A673 (cell line): ENCODE measurements at regions not wholly inside any gene's neighbourhood (a gene's known extent, or its start where the extent isn't known, plus 50 kb on each side); places are given as distances from the start of the nearest gene placed in this dataset.

Experiments
- EZH2 ChIP-seq: fragments of 200-600 bp; sonication (generic); IDR thresholded peaks from 2 replicates; pipeline ENCODE4 v1.6.1; 2017; ENCODE audit warnings: borderline replicate concordance, low read depth, mild to moderate bottlenecking, mixed read lengths, antibody characterized with exemption, low read length; ENCODE audit not compliant: poor library complexity, severe bottlenecking
- TF ChIP-seq, protein P1 (sequence below): fragments of 300-800, 200-600 bp; sonication (generic); conservative IDR thresholded peaks from 2 replicates; pipeline ENCODE4 v1.5.1; 2017; ENCODE audit warnings: low read depth, mild to moderate bottlenecking, antibody characterized with exemption, low read length, moderate library complexity, mixed read lengths

DNA sequence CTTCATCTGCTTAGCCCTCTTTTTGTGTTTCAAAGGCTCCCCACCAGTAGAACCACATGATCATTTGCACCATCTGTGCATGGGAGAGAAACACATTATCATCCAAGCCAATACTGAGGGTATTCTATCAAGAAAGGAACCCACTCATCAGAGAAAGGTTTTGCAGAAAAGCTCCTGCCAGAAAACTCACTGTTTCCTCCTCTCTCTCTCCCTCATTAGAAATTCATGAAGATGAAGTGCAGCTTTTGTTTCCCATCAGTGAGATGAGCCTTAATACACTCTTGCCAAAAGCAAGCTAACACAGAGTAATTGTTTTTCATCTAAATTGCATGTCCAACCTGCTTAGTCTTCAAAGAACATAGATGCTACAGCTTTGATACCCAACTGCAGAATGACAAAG lies 142.4 kb upstream of the GRAMD2B start:
- TF ChIP-seq, protein P1, sequence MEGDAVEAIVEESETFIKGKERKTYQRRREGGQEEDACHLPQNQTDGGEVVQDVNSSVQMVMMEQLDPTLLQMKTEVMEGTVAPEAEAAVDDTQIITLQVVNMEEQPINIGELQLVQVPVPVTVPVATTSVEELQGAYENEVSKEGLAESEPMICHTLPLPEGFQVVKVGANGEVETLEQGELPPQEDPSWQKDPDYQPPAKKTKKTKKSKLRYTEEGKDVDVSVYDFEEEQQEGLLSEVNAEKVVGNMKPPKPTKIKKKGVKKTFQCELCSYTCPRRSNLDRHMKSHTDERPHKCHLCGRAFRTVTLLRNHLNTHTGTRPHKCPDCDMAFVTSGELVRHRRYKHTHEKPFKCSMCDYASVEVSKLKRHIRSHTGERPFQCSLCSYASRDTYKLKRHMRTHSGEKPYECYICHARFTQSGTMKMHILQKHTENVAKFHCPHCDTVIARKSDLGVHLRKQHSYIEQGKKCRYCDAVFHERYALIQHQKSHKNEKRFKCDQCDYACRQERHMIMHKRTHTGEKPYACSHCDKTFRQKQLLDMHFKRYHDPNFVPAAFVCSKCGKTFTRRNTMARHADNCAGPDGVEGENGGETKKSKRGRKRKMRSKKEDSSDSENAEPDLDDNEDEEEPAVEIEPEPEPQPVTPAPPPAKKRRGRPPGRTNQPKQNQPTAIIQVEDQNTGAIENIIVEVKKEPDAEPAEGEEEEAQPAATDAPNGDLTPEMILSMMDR = no peak
- TF ChIP-seq EZH2 = no peak
